ENCODE measurements at regions not wholly inside any gene's neighbourhood (a gene's known extent, or its start where the extent isn't known, plus 50 kb on each side); places are given as distances from the start of the nearest gene placed in this dataset.

DNA sequence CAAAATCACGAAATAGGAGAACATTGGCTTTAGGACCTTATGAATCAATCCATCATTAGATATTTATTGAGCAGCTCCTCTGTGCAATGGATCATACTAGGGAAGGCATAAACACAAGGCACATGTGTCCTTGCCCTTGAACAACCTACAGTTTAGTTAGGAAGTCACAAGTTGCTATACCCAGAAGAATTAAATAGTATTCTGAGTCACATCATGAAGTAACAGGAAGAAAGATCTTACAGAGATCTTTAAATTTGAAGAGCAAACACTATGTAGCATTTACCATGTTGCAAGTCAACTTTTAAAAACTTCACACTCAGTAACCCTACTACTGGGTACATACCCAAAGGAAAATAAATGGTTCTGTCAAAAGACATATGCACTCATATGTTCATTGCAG, 355.2 kb upstream of the SLC14A2 start:
- intact Hi-C loops (cut with micrococcal nuclease; ENCODE audit: unreplicated experiment): no loop called here
- ChIA-PET CTCF (ENCODE audit: low intra/inter-chr PET ratio, low total read pairs) (no interaction called here), POLR2A (no interaction called here)
- Histone ChIP-seq H3K4me2 (ENCODE audit: low read depth, low read length) (no peak overlapping the region), H3K36me3 (replicated peaks in 1 of 2; ENCODE audit: control insufficient read depth in 1 of 2, insufficient read depth in 2 of 2, low read length in 2 of 2) (no peaks in the 10 kb centered on the region), H3K79me2 (ENCODE audit: insufficient read depth, low read length) (no peaks in the 10 kb centered on the region), H3K27me3 (ENCODE audit: control insufficient read depth in 1 of 2, insufficient read depth in 2 of 2, low read length in 2 of 2) (no peaks in the 10 kb centered on the region), H3K4me3 (replicated peaks in 1 of 3; ENCODE audit: insufficient read depth in 1 of 3, low read depth in 2 of 3, low read length in 3 of 3) (no peak overlapping the region), H3K4me1 (ENCODE audit: insufficient read depth, low read length) (no peaks in the 10 kb centered on the region), H2AFZ (ENCODE audit: low read length) (no peak overlapping the region), H3K9me3 (ENCODE audit: low read length) (no peaks in the 10 kb centered on the region), H3K9ac (ENCODE audit: insufficient read depth, low read depth, low read length) (no peak overlapping the region), H4K20me1 (ENCODE audit: insufficient read depth, low read length) (no peaks in the 10 kb centered on the region), H3K27ac (ENCODE audit: extremely low read length, insufficient read depth, low read length) (no peak overlapping the region)
- in situ Hi-C loops (cut with HindIII; ENCODE audit: extremely low pct_ligation_motif_present, low pct_unique_long_range_greater_than_20kb): no loop called here
- WGBS (ENCODE audit: low lambda C conversion rate): 0% methylated on average over 1 of the region's 1 CpG
- ATAC-seq (no peak), FAIRE-seq (no peak), DNase-seq (ENCODE audit: low spot score) (no peak)
- BruUV-seq (replicated peaks): no TSS peak
- TF ChIP-seq NFYC (CRISPR knock-in tag; IDR thresholded peaks at IDR 0.05) (no peak), JARID2 (CRISPR knock-in tag; IDR thresholded peaks at IDR 0.05; ENCODE audit: insufficient replicate concordance) (no peak), CBFB (CRISPR knock-in tag; IDR thresholded peaks at IDR 0.05) (no peak), ZFP36 (IDR thresholded peaks at IDR 0.05; ENCODE audit: borderline replicate concordance, low read depth, low read length, partially characterized antibody) (no peak), RELA (CRISPR knock-in tag; IDR thresholded peaks at IDR 0.05) (no peak), ZSCAN25 (CRISPR knock-in tag; IDR thresholded peaks at IDR 0.05) (no peak), KDM3A (CRISPR knock-in tag; IDR thresholded peaks at IDR 0.05; ENCODE audit: low read depth) (no peak)
- TF ChIP-seq, protein P1, sequence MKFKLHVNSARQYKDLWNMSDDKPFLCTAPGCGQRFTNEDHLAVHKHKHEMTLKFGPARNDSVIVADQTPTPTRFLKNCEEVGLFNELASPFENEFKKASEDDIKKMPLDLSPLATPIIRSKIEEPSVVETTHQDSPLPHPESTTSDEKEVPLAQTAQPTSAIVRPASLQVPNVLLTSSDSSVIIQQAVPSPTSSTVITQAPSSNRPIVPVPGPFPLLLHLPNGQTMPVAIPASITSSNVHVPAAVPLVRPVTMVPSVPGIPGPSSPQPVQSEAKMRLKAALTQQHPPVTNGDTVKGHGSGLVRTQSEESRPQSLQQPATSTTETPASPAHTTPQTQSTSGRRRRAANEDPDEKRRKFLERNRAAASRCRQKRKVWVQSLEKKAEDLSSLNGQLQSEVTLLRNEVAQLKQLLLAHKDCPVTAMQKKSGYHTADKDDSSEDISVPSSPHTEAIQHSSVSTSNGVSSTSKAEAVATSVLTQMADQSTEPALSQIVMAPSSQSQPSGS (CRISPR knock-in tag; IDR thresholded peaks at IDR 0.05): no peak

DNA sequence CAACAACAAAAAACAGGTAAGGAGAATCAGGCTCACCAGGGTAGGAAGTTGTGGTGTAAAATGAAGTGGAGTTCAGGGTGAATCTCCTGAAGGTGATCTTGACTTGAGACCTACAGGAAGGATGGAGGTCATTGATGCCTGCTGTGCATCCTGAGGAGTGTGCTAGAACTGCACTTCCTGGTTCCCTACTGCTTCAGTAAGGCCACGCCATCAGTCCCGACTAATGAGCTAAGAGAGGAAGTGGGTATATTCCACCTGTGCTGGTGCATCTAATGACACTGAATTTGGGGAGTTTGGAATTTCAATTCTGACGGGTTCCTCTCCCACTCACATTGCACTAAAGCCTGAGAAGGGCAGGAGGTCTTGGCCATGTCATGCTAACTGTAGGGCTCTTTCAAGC, 349.3 kb upstream of the SLC14A2 start:
- POLR2A ChIA-PET: no interaction called here
- no peaks in the 10 kb centered on the region for H3K4me1 ChIP-seq (ENCODE audit: insufficient read depth, low read length)
- BruUV-seq (replicated peaks): no TSS peak
- H3K79me2 ChIP-seq (ENCODE audit: insufficient read depth, low read length): no peaks in the 10 kb centered on the region
- in situ Hi-C loops (cut with HindIII; ENCODE audit: extremely low pct_ligation_motif_present, low pct_unique_long_range_greater_than_20kb): no loop called here
- H3K27me3 ChIP-seq (ENCODE audit: control insufficient read depth in 1 of 2, insufficient read depth in 2 of 2, low read length in 2 of 2): no peaks in the 10 kb centered on the region
- H3K27ac ChIP-seq (ENCODE audit: extremely low read length, insufficient read depth, low read length): no peak overlapping the region
- no peaks in the 10 kb centered on the region for H3K9me3 ChIP-seq (ENCODE audit: low read length)
- H4K20me1 ChIP-seq (ENCODE audit: insufficient read depth, low read length): no peaks in the 10 kb centered on the region
- DNase-seq (ENCODE audit: low spot score) (no peak), ATAC-seq (no peak), FAIRE-seq (no peak)
- no peak overlapping the region for H3K9ac ChIP-seq (ENCODE audit: insufficient read depth, low read depth, low read length)
- CTCF ChIA-PET (ENCODE audit: low intra/inter-chr PET ratio, low total read pairs): no interaction called here
- intact Hi-C loops (cut with micrococcal nuclease; ENCODE audit: unreplicated experiment): no loop called here
- H2AFZ ChIP-seq (ENCODE audit: low read length): no peak overlapping the region
- H3K4me3 ChIP-seq (replicated peaks in 1 of 3; ENCODE audit: insufficient read depth in 1 of 3, low read depth in 2 of 3, low read length in 3 of 3): no peak overlapping the region
- no peaks in the 10 kb centered on the region for H3K36me3 ChIP-seq (replicated peaks in 1 of 2; ENCODE audit: control insufficient read depth in 1 of 2, insufficient read depth in 2 of 2, low read length in 2 of 2)
- no peak overlapping the region for H3K4me2 ChIP-seq (ENCODE audit: low read depth, low read length)
- 20% methylated on average over 1 of the region's 3 CpGs for WGBS (ENCODE audit: low lambda C conversion rate)
- TF ChIP-seq IKZF1 (IDR thresholded peaks at IDR 0.05): no peak
- no peak for TF ChIP-seq KDM4B (CRISPR knock-in tag; IDR thresholded peaks at IDR 0.05)
- TF ChIP-seq, protein P2, sequence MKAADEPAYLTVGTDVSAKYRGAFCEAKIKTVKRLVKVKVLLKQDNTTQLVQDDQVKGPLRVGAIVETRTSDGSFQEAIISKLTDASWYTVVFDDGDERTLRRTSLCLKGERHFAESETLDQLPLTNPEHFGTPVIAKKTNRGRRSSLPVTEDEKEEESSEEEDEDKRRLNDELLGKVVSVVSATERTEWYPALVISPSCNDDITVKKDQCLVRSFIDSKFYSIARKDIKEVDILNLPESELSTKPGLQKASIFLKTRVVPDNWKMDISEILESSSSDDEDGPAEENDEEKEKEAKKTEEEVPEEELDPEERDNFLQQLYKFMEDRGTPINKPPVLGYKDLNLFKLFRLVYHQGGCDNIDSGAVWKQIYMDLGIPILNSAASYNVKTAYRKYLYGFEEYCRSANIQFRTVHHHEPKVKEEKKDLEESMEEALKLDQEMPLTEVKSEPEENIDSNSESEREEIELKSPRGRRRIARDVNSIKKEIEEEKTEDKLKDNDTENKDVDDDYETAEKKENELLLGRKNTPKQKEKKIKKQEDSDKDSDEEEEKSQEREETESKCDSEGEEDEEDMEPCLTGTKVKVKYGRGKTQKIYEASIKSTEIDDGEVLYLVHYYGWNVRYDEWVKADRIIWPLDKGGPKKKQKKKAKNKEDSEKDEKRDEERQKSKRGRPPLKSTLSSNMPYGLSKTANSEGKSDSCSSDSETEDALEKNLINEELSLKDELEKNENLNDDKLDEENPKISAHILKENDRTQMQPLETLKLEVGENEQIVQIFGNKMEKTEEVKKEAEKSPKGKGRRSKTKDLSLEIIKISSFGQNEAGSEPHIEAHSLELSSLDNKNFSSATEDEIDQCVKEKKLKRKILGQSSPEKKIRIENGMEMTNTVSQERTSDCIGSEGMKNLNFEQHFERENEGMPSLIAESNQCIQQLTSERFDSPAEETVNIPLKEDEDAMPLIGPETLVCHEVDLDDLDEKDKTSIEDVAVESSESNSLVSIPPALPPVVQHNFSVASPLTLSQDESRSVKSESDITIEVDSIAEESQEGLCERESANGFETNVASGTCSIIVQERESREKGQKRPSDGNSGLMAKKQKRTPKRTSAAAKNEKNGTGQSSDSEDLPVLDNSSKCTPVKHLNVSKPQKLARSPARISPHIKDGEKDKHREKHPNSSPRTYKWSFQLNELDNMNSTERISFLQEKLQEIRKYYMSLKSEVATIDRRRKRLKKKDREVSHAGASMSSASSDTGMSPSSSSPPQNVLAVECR (CRISPR knock-in tag; IDR thresholded peaks at IDR 0.05; ENCODE audit: borderline replicate concordance): no peak
- no peak for TF ChIP-seq TSC22D2 (CRISPR knock-in tag; IDR thresholded peaks at IDR 0.05; ENCODE audit: borderline replicate concordance)
- TF ChIP-seq HOXA5 (CRISPR knock-in tag; IDR thresholded peaks at IDR 0.05): no peak
- TF ChIP-seq JUN (CRISPR knock-in tag; IDR thresholded peaks at IDR 0.05): no peak
- TF ChIP-seq ZNF331 (CRISPR knock-in tag; IDR thresholded peaks at IDR 0.05): no peak
- TF ChIP-seq ZNF430 (CRISPR knock-in tag; IDR thresholded peaks at IDR 0.05): no peak
